ENCODE measurements at regions not wholly inside any gene's neighbourhood (a gene's known extent, or its start where the extent isn't known, plus 50 kb on each side); places are given as distances from the start of the nearest gene placed in this dataset.
"Not testable (repeated sequence)": the region's sequence is repeated elsewhere in the genome, so short reads cannot be mapped to it uniquely, and the experiment has no call there.

GRCh38 chr4:132488555-132488954, 660.5 kb upstream of the PCDH10 start:
- no TSS peak for BruUV-seq (replicated peaks)
- Histone ChIP-seq H3F3A (ENCODE audit: insufficient read depth, low read depth) (no peaks in the 10 kb centered on the region), H3K4me1 (replicated peaks; ENCODE audit: insufficient read depth) (no peaks in the 10 kb centered on the region), H3K27ac (no peak overlapping the region), H3K36me3 (ENCODE audit: low read depth) (no peaks in the 10 kb centered on the region), H3K9me2 (ENCODE audit: insufficient read depth) (no peaks in the 10 kb centered on the region), H3K27me3 (ENCODE audit: insufficient read depth, low read depth) (no peaks in the 10 kb centered on the region), H3K79me2 (ENCODE audit: low read depth) (no peaks in the 10 kb centered on the region), H3K4me3 (no peak overlapping the region), H2AFZ (no peak overlapping the region), H3K4me2 (no peak overlapping the region), H3K9me3 (ENCODE audit: insufficient read depth, low read depth) (no peaks in the 10 kb centered on the region; the same call in 1 of the 2 replicates), H4K20me1 (ENCODE audit: insufficient read depth) (no peaks in the 10 kb centered on the region)
- TF ChIP-seq EZH2 (IDR thresholded peaks at IDR 0.05; ENCODE audit: low read depth) (no peak), CTCF (conservative IDR thresholded peaks at IDR 0.05) (no peak)
- intact Hi-C loops (cut with micrococcal nuclease; ENCODE audit: unreplicated experiment) = no loop called here
- DNase-seq = no peak
- ChIA-PET CTCF (no interaction called here), POLR2A (ENCODE audit: unreplicated experiment) (no interaction called here)

- intact Hi-C loops (cut with micrococcal nuclease; ENCODE audit: unreplicated experiment) = no loop called here
- ChIA-PET POLR2A (ENCODE audit: unreplicated experiment) (no interaction called here), CTCF (no interaction called here)
- H2AFZ ChIP-seq = no peak overlapping the region
- BruUV-seq (replicated peaks) = no TSS peak
- no peaks in the 10 kb centered on the region for H3K9me2 ChIP-seq (ENCODE audit: insufficient read depth)
- H3K9me3 ChIP-seq (ENCODE audit: insufficient read depth, low read depth) = no peaks in the 10 kb centered on the region; the same call in 1 of the 2 replicates
- H3K79me2 ChIP-seq (ENCODE audit: low read depth) = no peaks in the 10 kb centered on the region
- no peaks in the 10 kb centered on the region for H3K4me1 ChIP-seq (replicated peaks; ENCODE audit: insufficient read depth)
- H3K4me3 ChIP-seq = no peak overlapping the region
- H3K36me3 ChIP-seq (ENCODE audit: low read depth) = no peaks in the 10 kb centered on the region
- no peaks in the 10 kb centered on the region for H4K20me1 ChIP-seq (ENCODE audit: insufficient read depth)
- DNase-seq = no peak
- H3K27me3 ChIP-seq (ENCODE audit: insufficient read depth, low read depth) = no peaks in the 10 kb centered on the region
- H3K27ac ChIP-seq = no peak overlapping the region
- no peaks in the 10 kb centered on the region for H3F3A ChIP-seq (ENCODE audit: insufficient read depth, low read depth)
- H3K4me2 ChIP-seq = no peak overlapping the region
- TF ChIP-seq EZH2 (IDR thresholded peaks at IDR 0.05; ENCODE audit: low read depth) (no peak), CTCF (conservative IDR thresholded peaks at IDR 0.05) (no peak)
These were observed 655.6 kb upstream of the PCDH10 start for GRCh38 chr4:132493476-132493875.

GRCh38 chr4:132495267-132495812, 653.8 kb upstream of the PCDH10 start:
- POLR2A ChIA-PET (ENCODE audit: unreplicated experiment) = not testable (repeated sequence)

GRCh38 chr4:132498215-132498614, 650.9 kb upstream of the PCDH10 start:
- H3K9me2 ChIP-seq (ENCODE audit: insufficient read depth) = no peaks in the 10 kb centered on the region
- no peaks in the 10 kb centered on the region for H3K79me2 ChIP-seq (ENCODE audit: low read depth)
- H3K36me3 ChIP-seq (ENCODE audit: low read depth) = no peaks in the 10 kb centered on the region
- TF ChIP-seq EZH2 (IDR thresholded peaks at IDR 0.05; ENCODE audit: low read depth) (no peak), CTCF (conservative IDR thresholded peaks at IDR 0.05) (no peak)
- no peak overlapping the region for H3K27ac ChIP-seq
- no peak overlapping the region for H3K4me2 ChIP-seq
- no peaks in the 10 kb centered on the region for H3K27me3 ChIP-seq (ENCODE audit: insufficient read depth, low read depth)
- H3K9me3 ChIP-seq (ENCODE audit: insufficient read depth, low read depth) = no peaks in the 10 kb centered on the region
- ChIA-PET POLR2A (ENCODE audit: unreplicated experiment) (no interaction called here), CTCF (no interaction called here)
- H3K4me3 ChIP-seq = no peak overlapping the region
- BruUV-seq (replicated peaks) = no TSS peak
- H3F3A ChIP-seq (ENCODE audit: insufficient read depth, low read depth) = no peaks in the 10 kb centered on the region
- H4K20me1 ChIP-seq (ENCODE audit: insufficient read depth) = no peaks in the 10 kb centered on the region
- no peaks in the 10 kb centered on the region for H3K4me1 ChIP-seq (replicated peaks; ENCODE audit: insufficient read depth)
- intact Hi-C loops (cut with micrococcal nuclease; ENCODE audit: unreplicated experiment) = no loop called here
- DNase-seq = no peak
- no peak overlapping the region for H2AFZ ChIP-seq

More at GRCh38 chr4:132495267-132495812, 653.8 kb upstream of the PCDH10 start:
- H3K9me2 ChIP-seq (ENCODE audit: insufficient read depth); CTCF ChIA-PET; H3K27ac ChIP-seq; H4K20me1 ChIP-seq (ENCODE audit: insufficient read depth); BruUV-seq (replicated peaks); H3K27me3 ChIP-seq (ENCODE audit: insufficient read depth, low read depth); H3K79me2 ChIP-seq (ENCODE audit: low read depth); H2AFZ ChIP-seq; H3K36me3 ChIP-seq (ENCODE audit: low read depth); H3K9me3 ChIP-seq (ENCODE audit: insufficient read depth, low read depth); DNase-seq; H3K4me3 ChIP-seq; H3F3A ChIP-seq (ENCODE audit: insufficient read depth, low read depth); H3K4me2 ChIP-seq; intact Hi-C loops (cut with micrococcal nuclease; ENCODE audit: unreplicated experiment); H3K4me1 ChIP-seq (replicated peaks; ENCODE audit: insufficient read depth): not testable (repeated sequence)

All from PC-9 (cell line).